ENCODE measurements at regions not wholly inside any gene's neighbourhood (a gene's known extent, or its start where the extent isn't known, plus 50 kb on each side); places are given as distances from the start of the nearest gene placed in this dataset.

DNA sequence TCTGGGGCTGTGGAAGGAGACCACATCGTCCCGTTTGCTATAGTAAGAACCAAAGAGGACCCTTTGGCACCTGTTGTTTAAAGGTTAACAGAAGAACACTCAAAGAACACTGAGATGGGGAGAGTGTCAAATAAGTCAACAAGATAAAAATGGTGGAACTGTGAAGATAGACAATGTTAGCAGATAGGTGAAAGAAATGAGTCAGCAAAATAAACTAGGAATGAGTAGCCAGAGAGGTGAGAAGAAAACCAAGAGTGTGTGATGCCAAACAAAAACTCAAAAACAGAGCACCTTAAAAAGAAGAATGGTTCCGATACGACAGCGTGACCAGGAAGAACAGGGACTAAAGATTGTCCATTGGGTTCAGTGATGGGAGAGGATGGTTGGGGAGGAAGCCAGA is 74.7 kb upstream of the PIWIL1 start:
- no peak for DNase-seq

- no peak for DNase-seq
Measured at GRCh38 chr12:130263996-130264395, 73.7 kb upstream of the PIWIL1 start.

DNA sequence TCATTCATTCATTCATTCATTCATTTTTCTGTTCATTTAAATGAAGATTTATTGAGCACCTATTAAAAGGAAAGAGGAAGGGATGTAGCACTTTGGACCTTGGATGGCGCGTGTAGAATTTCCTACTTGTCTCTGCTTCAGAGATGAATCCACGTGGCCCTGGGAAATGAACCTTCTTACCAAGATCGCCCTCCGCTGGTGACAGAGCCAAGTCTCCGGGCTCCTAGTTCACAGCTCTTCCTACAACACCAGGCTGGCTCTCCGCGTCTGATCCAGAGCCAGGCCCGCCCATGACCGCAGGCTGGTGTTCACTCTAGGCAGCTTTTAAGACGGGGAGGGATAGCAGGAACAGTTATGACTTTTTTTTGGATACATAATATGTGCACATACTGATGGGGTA is 70.9 kb upstream of the PIWIL1 start:
- DNase-seq, result no peak

DNA sequence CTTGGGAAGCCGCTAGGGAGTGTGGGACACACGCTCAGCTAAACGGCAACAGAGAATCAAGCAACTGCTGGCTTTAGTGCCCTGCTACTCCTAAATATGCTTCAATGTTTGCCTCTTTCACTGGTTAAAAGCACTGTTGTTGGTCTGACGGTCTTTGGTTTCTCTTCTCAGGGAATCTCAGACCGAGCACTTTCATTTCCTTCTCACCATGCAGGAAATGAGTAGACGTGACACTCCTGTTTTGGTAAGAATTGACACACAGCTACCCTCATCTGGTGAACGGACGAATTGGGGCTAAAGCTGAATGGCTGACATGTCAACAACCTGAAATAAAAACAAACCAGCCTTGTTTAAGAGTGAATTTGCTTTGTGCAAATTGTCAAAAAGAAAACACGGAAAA is 57.5 kb upstream of the PIWIL1 start:
- no peak for DNase-seq

GRCh38 chr12:130280742-130281141 is 56.9 kb upstream of the PIWIL1 start:
- no peak for DNase-seq

GRCh38 chr12:130281153-130281799 is 56.4 kb upstream of the PIWIL1 start:
- DNase-seq, result peak; percentile 5

- DNase-seq, result no peak
Measured at GRCh38 chr12:130286041-130286440, 51.6 kb upstream of the PIWIL1 start.

DNA sequence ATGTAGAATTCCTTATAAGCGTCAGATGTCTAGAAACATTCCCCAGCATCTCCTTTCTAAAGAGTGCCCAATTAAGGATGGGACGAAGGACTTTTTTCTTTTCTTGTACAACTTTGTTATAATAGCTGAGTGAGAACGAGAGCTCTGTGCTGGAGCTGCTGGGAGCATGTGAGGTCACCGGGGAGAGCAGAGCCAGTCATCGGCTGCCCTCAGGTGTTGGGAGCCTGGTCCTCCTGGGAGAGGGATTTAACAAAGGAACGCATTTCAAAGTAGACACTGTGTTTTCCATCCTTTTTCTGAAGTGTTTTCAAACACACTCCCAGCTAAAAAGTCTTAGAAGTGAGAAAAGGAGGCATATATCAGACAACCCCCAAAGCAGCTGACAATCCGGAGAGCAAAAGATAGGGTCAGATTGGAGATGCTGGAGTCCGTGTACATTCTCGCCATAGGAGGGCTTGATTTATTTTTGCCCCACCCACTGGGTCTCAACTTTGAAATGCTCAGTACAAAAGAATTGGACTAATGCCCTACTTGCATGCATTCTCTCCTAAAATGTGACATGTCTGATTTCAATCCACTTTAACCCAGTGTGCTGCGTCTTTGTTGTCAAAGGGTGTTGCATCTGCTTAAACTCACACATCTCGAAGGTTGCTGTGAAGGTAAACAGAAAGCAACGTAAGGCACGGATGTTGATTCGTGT is 50.8 kb upstream of the PIWIL1 start:
- no peak for DNase-seq
